Neural cell (in vitro differentiated cells): ENCODE measurements at regions not wholly inside any gene's neighbourhood (a gene's known extent, or its start where the extent isn't known, plus 50 kb on each side); places are given as distances from the start of the nearest gene placed in this dataset.

Experiments used
- H2AFZ ChIP-seq: fragments of 200-600, 300-800 bp; sonication (generic), shearing (Covaris generic); 2 replicates; pipeline ENCODE4 v1.6.0; 2014; ENCODE audit warnings: low read depth, mild to moderate bottlenecking, antibody characterized with exemption, low read length, moderate library complexity
- H3F3A ChIP-seq: fragments of 200-600 bp; shearing (Covaris generic); 2 replicates; pipeline ENCODE4 v1.6.1; 2016; ENCODE audit warnings: mild to moderate bottlenecking, moderate library complexity, mixed read lengths, antibody characterized with exemption, low read length; ENCODE audit not compliant: insufficient read depth, poor library complexity, severe bottlenecking
- H3K27ac ChIP-seq: fragments of 200-600, 300-800 bp; sonication (generic), shearing (Covaris generic); 2 replicates; pipeline ENCODE4 v1.5.1; 2014; ENCODE audit warnings: mild to moderate bottlenecking, low read length, moderate library complexity
- H3K27me3 ChIP-seq: fragments of 300-800, 200-600 bp; sonication (generic), shearing (Covaris generic); 2 replicates; pipeline ENCODE4 v1.6.0; 2014; ENCODE audit warnings: mild to moderate bottlenecking, low read depth, low read length, moderate library complexity; ENCODE audit not compliant: insufficient read depth
- H3K36me3 ChIP-seq: fragments of 300-800, 200-600 bp; sonication (generic), shearing (Covaris generic); 2 replicates; pipeline ENCODE4 v1.5.1; 2014; ENCODE audit warnings: mild to moderate bottlenecking, antibody characterized with exemption, low read length, moderate library complexity; ENCODE audit not compliant: insufficient read depth
- H3K4me2 ChIP-seq: fragments of 300-800, 200-600 bp; sonication (generic), shearing (Covaris generic); 2 replicates; pipeline ENCODE4 v1.6.0; 2014; ENCODE audit warnings: mild to moderate bottlenecking, low read length
- H3K4me3 ChIP-seq: fragments of 300-800, 200-600 bp; sonication (generic), shearing (Covaris generic); 2 replicates; pipeline ENCODE4 v1.5.1; 2014; ENCODE audit warnings: mild to moderate bottlenecking, low read length, moderate library complexity
- H3K79me2 ChIP-seq: fragments of 200-600 bp; shearing (Covaris generic); replicated peaks from 2 replicates; pipeline ENCODE4 v1.6.0; 2014; ENCODE audit warnings: mild to moderate bottlenecking, low read length, moderate library complexity; ENCODE audit not compliant: insufficient read depth
- H3K9ac ChIP-seq: fragments of 300-800, 200-600 bp; sonication (generic), shearing (Covaris generic); 2 replicates; pipeline ENCODE4 v1.6.1; 2016; ENCODE audit warnings: mild to moderate bottlenecking, low read length, mixed read lengths
- H3K9me2 ChIP-seq: fragments of 200-600 bp; shearing (Covaris generic); 2 replicates; pipeline ENCODE4 v1.6.1; 2016; ENCODE audit warnings: mild to moderate bottlenecking, low read length, mixed read lengths; ENCODE audit not compliant: insufficient read depth
- H3K9me3 ChIP-seq: fragments of 200-600, 300-800 bp; sonication (generic), shearing (Covaris generic); 2 replicates; pipeline ENCODE4 v1.6.1; 2016; ENCODE audit warnings: mild to moderate bottlenecking, mixed run types, low read length, moderate library complexity, mixed read lengths
- H4K20me1 ChIP-seq: fragments of 200-600 bp; shearing (Covaris generic); 2 replicates; pipeline ENCODE4 v1.6.1; 2016; ENCODE audit warnings: mild to moderate bottlenecking, mixed run types; ENCODE audit not compliant: insufficient read depth
- EP300 ChIP-seq: fragments of 450-650 bp; conservative IDR thresholded peaks from 2 replicates; pipeline ENCODE4 v1.6.1; 2014; ENCODE audit warnings: antibody characterized with exemption, mild to moderate bottlenecking, moderate library complexity; ENCODE audit not compliant: poor library complexity, severe bottlenecking
- EZH2 ChIP-seq: fragments of 200-600, 300-800 bp; shearing (Covaris generic), sonication (generic); IDR thresholded peaks from 2 replicates; pipeline ENCODE4 v1.6.1; 2014; ENCODE audit warnings: antibody characterized with exemption, low read length, borderline replicate concordance, mild to moderate bottlenecking; ENCODE audit not compliant: insufficient read depth, poor library complexity, severe bottlenecking
- MXI1 ChIP-seq: fragments of 450-650 bp; conservative IDR thresholded peaks from 2 replicates; pipeline ENCODE4 v1.6.1; 2014; ENCODE audit warnings: antibody characterized with exemption, mild to moderate bottlenecking; ENCODE audit not compliant: poor library complexity, severe bottlenecking
- POLR2AphosphoS5 ChIP-seq: IDR thresholded peaks from 2 replicates; pipeline ENCODE4 v1.6.1; 2012
- RAD21 ChIP-seq: fragments of 450-650 bp; conservative IDR thresholded peaks from 2 replicates; pipeline ENCODE4 v1.6.1; 2014; ENCODE audit warnings: antibody characterized with exemption, mild to moderate bottlenecking, moderate library complexity
- SMC3 ChIP-seq: fragments of 450-650 bp; conservative IDR thresholded peaks from 2 replicates; pipeline ENCODE4 v1.6.1; 2014; ENCODE audit warnings: antibody characterized with exemption, mild to moderate bottlenecking, moderate library complexity; ENCODE audit not compliant: poor library complexity
- TAF1 ChIP-seq: IDR thresholded peaks from 2 replicates; pipeline ENCODE4 v1.6.1; 2012; ENCODE audit warnings: low read depth
- TF ChIP-seq, protein P1 (sequence below): IDR thresholded peaks from 2 replicates; pipeline ENCODE4 v1.6.1; 2012; ENCODE audit warnings: borderline replicate concordance
- TF ChIP-seq, protein P2 (sequence below): fragments of 450-650 bp; IDR thresholded peaks from 2 replicates; pipeline ENCODE4 v1.5.1; 2014; ENCODE audit warnings: antibody characterized with exemption, mild to moderate bottlenecking, moderate library complexity; ENCODE audit not compliant: poor library complexity, severe bottlenecking

- Histone ChIP-seq H2AFZ (no peak overlapping the region), H3F3A (no peaks in the 10 kb centered on the region), H3K4me2 (no peak overlapping the region), H3K27me3 (no peaks in the 10 kb centered on the region), H3K9ac (no peak overlapping the region), H3K4me3 (no peak overlapping the region), H3K9me3 (no peaks in the 10 kb centered on the region), H3K9me2 (no peaks in the 10 kb centered on the region), H3K36me3 (no peaks in the 10 kb centered on the region), H3K79me2 (no peaks in the 10 kb centered on the region), H4K20me1 (no peaks in the 10 kb centered on the region), H3K27ac (no peak overlapping the region)
- TF ChIP-seq, protein P1, sequence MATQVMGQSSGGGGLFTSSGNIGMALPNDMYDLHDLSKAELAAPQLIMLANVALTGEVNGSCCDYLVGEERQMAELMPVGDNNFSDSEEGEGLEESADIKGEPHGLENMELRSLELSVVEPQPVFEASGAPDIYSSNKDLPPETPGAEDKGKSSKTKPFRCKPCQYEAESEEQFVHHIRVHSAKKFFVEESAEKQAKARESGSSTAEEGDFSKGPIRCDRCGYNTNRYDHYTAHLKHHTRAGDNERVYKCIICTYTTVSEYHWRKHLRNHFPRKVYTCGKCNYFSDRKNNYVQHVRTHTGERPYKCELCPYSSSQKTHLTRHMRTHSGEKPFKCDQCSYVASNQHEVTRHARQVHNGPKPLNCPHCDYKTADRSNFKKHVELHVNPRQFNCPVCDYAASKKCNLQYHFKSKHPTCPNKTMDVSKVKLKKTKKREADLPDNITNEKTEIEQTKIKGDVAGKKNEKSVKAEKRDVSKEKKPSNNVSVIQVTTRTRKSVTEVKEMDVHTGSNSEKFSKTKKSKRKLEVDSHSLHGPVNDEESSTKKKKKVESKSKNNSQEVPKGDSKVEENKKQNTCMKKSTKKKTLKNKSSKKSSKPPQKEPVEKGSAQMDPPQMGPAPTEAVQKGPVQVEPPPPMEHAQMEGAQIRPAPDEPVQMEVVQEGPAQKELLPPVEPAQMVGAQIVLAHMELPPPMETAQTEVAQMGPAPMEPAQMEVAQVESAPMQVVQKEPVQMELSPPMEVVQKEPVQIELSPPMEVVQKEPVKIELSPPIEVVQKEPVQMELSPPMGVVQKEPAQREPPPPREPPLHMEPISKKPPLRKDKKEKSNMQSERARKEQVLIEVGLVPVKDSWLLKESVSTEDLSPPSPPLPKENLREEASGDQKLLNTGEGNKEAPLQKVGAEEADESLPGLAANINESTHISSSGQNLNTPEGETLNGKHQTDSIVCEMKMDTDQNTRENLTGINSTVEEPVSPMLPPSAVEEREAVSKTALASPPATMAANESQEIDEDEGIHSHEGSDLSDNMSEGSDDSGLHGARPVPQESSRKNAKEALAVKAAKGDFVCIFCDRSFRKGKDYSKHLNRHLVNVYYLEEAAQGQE, result no peak
- no peak for TF ChIP-seq TAF1
- TF ChIP-seq MXI1, result no peak
- TF ChIP-seq, protein P2, sequence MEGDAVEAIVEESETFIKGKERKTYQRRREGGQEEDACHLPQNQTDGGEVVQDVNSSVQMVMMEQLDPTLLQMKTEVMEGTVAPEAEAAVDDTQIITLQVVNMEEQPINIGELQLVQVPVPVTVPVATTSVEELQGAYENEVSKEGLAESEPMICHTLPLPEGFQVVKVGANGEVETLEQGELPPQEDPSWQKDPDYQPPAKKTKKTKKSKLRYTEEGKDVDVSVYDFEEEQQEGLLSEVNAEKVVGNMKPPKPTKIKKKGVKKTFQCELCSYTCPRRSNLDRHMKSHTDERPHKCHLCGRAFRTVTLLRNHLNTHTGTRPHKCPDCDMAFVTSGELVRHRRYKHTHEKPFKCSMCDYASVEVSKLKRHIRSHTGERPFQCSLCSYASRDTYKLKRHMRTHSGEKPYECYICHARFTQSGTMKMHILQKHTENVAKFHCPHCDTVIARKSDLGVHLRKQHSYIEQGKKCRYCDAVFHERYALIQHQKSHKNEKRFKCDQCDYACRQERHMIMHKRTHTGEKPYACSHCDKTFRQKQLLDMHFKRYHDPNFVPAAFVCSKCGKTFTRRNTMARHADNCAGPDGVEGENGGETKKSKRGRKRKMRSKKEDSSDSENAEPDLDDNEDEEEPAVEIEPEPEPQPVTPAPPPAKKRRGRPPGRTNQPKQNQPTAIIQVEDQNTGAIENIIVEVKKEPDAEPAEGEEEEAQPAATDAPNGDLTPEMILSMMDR, result no peak
- TF ChIP-seq SMC3, result no peak
- TF ChIP-seq EP300, result no peak
- TF ChIP-seq POLR2AphosphoS5, result no peak
- TF ChIP-seq RAD21, result no peak
- TF ChIP-seq EZH2, result no peak
Measured at GRCh38 chr18:30601541-30601940, 441.0 kb downstream of the DSC3 start.

GRCh38 chr18:30597202-30597601, 445.3 kb downstream of the DSC3 start:
- Histone ChIP-seq H4K20me1 (no peaks in the 10 kb centered on the region), H3K9ac (no peak overlapping the region), H3K4me2 (no peak overlapping the region), H3K79me2 (no peaks in the 10 kb centered on the region), H3K9me3 (no peaks in the 10 kb centered on the region), H3K27ac (no peak overlapping the region), H3K4me3 (no peak overlapping the region), H3F3A (no peaks in the 10 kb centered on the region), H3K9me2 (no peaks in the 10 kb centered on the region), H2AFZ (no peak overlapping the region), H3K36me3 (no peaks in the 10 kb centered on the region), H3K27me3 (no peaks in the 10 kb centered on the region)
- no peak for TF ChIP-seq TAF1
- TF ChIP-seq, protein P2, result no peak
- TF ChIP-seq EP300, result no peak
